NCI-H748 treated with DMSO at 0.1 percent for 48 hours (cell line): ENCODE measurements at regions not wholly inside any gene's neighbourhood (a gene's known extent, or its start where the extent isn't known, plus 50 kb on each side); places are given as distances from the start of the nearest gene placed in this dataset.
A peak's percentile ranks its signal among the peaks of the same experiment; 100 is the strongest.

Experiments used
- DNase-seq: peaks from one replicate; lab custom pipeline; 2025; lab: John Stamatoyannopoulos, UW

- no peak for DNase-seq
Measured at GRCh38 chr6:22621701-22622100, 52.3 kb downstream of the HDGFL1 start.

- DNase-seq: no peak
Measured at GRCh38 chr6:22622351-22622750, 53.0 kb downstream of the HDGFL1 start.

DNA sequence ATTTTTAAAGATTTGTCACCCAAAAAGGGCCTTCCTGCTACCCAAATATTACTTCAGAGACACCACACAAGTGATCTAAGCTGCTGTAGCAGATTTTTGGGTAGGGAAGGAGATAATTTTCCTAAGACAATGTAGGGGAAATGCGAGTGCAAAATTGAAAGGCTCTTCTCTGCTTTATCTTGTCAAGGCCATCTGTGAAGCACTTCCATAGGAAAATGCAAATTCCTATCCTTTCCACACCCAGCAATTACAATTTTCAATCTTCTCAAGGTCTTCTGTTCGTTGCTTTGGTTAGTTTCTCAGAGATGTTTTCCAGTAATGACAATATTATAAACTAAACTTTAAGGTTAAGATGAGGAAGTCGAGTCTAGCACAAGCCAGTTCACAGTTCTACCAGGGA, 53.4 kb downstream of the HDGFL1 start:
- no peak for DNase-seq

GRCh38 chr6:22627644-22628043, 58.3 kb downstream of the HDGFL1 start:
- no peak for DNase-seq

GRCh38 chr6:22631091-22631490, 61.7 kb downstream of the HDGFL1 start:
- DNase-seq: no peak

GRCh38 chr6:22632581-22633145, 63.3 kb downstream of the HDGFL1 start:
- DNase-seq: no peak

DNA sequence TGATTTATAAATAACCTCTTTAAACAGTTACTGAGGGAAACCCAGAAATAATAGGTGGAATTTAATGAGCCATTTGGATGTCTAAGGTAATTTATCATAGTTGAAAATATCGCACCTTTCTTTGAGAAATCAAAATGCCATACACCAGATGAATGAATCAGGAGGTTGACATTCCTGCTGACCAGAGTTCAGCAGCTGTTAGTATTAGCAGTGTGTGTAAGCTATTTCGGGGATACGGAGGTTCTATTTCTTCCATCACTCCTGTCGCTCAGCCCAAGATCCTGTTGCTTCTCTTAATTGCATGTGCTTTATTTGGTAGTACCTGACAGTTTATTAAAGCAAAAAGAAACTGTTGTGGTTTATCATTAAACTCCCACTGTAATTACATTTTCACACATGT, 67.1 kb downstream of the HDGFL1 start:
- no peak for DNase-seq

- DNase-seq: no peak
Measured at GRCh38 chr6:22637782-22638181, 68.4 kb downstream of the HDGFL1 start.

DNA sequence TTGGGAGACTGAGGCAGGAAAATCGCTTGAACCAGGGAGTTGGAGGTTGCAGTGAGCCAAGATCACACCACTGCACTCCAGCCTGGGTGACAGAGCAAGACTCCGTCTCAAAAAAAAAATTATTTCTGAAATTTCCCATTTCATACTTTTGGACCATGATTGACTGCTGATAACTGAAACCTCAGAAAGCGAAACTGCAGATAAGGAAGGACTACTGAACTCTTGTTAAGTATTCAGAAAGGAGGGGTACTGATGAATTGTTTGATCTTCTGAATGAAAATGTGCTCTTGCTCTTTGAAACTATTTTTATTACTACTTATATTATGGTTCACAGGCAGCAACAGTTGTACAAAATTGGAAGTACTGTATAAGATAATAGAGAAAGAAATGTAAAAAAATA, 69.0 kb downstream of the HDGFL1 start:
- no peak for DNase-seq

GRCh38 chr6:22642254-22642653, 72.9 kb downstream of the HDGFL1 start:
- no peak for DNase-seq

- DNase-seq: no peak
Measured at GRCh38 chr6:22643780-22644179, 74.4 kb downstream of the HDGFL1 start.

DNA sequence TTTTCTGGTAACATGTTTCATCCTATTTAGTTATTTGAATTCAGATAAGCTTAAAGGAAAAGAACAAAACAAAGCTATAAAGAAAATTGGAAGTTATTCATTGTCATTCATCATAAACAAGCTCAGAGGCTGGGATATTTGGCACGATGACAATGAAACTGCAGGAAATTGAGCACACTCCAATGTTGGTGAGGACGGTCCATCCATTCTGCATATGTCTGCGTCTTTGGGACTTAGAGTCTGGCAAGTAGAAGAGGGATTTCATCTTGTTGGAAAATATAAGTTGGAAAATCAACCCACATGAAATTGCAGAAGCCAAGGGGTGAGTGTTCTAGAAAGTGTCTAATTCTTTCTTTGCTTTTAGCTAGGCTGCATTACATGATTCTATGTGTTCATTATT, 78.4 kb downstream of the HDGFL1 start:
- DNase-seq: no peak

DNA sequence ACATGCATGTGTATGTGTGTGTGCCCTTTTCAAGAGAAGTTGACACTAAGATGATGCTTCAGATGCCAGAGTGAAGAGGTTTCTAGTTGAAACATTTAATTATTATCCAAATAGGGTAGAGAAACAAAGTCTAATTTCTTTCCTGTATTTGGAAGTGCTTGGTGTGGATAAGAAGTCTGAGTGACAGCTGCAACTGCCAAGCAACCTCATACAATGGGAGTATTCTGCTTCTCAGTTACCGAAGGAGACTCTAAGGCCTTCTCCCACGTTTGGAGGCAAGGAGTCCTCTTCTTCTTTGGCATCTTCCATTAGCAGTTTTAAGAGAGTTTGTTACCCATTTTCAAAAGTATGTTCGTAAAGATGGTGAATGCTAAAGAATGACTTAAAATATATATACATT, 82.4 kb downstream of the HDGFL1 start:
- no peak for DNase-seq

- DNase-seq: no peak
Measured at GRCh38 chr6:22653980-22654610, 84.7 kb downstream of the HDGFL1 start.

DNA sequence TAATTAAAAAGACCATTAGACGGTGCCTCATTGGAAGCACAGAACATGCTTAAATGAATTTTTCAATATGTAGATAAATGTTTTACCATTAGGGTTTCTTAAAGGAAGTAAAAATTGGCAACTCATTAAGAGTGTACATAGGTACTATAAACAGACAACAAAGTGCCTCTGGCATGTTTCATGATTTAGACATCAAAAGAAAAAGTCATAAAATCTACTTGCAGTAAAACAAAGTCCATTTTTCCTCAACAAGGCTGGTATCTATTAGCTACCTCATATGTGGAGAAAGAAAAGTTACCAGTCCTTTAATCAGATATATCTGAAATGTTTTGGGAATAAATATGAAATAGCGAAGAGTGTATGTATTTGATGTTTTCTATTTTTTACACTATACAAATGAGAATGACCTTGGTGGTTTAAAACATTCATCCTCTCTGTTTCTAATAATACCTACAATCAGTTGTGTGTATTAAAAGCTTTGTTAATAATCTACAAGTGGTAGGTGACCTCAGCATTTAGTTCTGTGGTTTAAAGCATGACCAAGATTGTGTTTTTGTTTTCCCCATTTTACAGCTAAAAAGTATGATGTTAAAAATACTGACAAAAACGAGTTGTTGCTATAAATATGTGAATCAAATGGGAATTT, 87.5 kb downstream of the HDGFL1 start:
- DNase-seq: no peak

- no peak for DNase-seq
Measured at GRCh38 chr6:22657352-22657980, 88.1 kb downstream of the HDGFL1 start.

GRCh38 chr6:22658183-22658582, 88.8 kb downstream of the HDGFL1 start:
- DNase-seq: no peak

DNA sequence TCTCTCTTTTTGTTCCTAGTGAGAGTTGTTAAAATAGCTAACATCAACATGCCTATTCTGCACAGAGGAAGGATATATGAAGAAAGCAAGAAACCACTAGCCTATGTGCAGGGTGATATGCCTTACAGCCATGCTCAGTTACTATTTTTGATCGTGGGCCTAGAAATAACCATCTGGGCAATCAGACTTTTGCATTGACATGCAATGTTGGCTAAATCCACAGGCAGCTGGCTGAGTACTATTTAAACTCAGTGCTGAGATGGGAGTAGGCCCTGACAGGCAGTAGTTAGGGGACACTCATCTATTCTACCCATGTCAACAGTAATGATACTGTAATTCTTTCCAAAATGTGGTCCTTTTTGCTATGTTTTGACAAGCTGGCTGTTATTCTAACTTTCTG, 89.6 kb downstream of the HDGFL1 start:
- DNase-seq: no peak

DNA sequence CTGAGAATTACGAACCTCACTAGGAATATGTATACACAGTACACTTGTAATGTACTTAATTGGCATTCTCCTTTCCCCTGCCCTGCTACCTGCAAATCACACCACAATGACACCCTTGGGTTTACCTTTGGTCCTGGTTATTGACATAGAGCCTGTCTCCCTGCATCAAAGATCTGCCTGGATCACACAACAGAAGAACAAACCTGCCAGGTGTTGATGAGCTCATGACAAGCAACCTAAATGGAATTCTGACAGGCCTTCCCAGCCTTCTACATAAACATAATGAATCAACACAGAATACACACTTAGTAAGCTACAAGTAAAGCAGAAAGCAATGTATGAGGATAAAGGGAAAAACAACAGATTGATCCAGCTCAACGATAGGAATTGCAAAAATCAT, 95.6 kb downstream of the HDGFL1 start:
- DNase-seq: peak; percentile 54

DNA sequence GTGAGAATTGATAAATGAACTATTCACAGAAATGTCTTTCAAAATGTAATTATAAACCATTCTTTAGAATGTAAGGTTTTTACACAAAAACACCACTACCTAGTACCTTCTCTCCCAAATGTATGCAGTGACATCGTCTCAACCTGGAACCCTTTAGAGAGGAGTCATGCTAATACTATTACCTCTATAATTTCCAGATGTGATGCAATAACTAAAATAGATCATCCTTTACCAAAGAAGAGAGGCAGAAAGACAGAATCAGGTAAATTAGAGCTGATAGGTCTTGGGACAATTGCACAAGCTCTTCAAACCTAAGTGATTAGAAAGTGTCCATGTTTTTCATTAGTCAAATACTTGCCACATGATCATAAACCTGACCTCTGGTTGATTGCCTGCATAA, 96.7 kb downstream of the HDGFL1 start:
- no peak for DNase-seq

- DNase-seq: no peak
Measured at GRCh38 chr6:22666586-22666985, 97.2 kb downstream of the HDGFL1 start.

DNA sequence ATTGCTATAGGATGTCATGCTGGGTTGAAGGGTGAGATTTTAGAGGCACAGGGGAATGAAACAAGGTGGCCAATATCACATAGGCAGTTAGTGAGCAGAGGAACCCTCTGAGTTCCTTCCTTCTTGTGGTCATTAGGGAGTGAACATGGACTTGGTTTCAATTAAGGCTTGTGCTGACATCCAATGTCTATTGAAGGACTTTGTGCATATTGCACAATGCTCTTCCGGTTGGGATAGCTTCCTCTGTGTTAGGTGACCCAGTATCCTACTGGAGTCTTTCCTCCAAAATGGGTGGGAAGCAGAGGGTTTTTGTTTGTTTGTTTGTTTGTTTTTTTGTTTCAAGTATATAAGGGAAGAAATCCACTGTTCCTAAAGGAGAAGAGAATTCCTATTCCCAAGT, 98.5 kb downstream of the HDGFL1 start:
- no peak for DNase-seq

- DNase-seq: no peak
Measured at GRCh38 chr6:22668307-22668706, 98.9 kb downstream of the HDGFL1 start.
